GM21619 (cell line): ENCODE measurements at regions not wholly inside any gene's neighbourhood (a gene's known extent, or its start where the extent isn't known, plus 50 kb on each side); places are given as distances from the start of the nearest gene placed in this dataset.

ENCODE experiments used
- ATAC-seq: cut with Tn5 transposase; IDR thresholded peaks from one replicate; pipeline ENCODE4 v1.9.1; 2021; ENCODE audit not compliant: unreplicated experiment

DNA sequence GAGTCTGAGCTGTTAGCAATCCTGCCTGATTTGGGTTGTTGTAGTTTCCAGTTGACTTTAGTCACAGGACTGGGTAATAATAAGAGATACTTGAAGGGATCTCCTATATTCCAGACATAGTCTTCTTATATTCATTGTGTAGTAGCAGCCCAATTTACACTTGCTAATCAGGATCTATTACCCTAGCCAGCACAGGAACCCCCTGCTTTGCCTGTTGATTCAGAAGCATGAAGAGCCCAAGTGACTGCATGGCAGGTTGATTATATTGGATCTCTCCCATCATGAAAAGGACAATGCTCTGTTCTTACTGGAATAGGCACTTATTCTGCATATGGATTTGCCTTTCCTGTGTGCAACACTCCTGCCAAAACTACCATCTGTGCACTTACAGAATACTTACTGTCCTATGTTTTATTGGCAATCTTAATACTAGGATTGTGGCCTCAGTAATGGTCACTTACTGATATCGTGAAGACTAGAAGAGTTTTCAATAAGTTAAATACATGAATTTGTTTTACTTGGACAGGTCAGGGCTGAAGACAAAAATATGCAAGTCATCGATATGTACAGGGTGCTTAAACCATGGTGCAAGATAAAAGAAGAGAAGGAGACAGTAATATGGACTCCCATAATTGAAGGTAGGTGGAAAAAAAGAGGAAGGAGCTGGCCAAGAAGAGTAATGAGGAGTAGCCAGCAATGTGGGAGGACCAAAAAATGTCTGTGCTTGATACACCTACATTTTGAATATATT is 304.1 kb downstream of the MCTP2 start:
- ATAC-seq, result no peak

DNA sequence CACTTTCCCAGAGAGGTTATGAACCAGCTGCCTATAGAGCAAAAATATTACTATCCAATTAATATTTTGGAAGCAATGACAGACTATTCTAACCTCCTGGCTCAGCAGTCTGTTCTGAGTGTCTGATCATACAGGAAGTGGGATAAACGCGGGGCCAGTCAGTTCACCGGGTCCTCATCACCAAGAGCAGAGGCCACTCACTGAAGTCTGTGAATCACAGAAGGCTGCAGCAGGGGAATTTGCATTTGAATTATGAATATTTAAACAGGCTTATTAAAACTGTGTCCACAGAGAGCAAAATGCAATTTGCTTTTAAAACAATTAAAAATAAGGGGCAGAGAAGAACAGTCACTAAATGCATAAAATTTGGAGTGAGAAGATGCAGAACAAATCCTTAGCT is 305.2 kb downstream of the MCTP2 start:
- ATAC-seq, result no peak

DNA sequence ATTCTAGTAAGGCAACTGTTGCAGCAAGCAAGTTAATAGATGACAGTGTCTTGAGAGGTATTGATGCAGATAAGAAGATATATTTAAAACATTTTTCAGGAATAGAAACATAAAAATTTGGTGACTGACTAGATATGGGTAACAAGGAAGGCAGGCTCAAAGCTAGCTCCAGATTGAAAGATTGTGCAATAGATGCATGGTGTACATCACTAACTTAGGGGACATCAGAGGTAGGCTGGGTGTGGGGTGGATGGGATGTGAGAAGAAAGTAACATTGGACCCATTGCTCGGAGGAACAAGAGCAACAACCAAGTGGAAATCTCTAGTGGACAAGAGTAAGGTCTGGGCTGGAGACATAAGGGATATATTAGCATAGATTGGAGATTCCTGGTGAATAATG is 306.9 kb downstream of the MCTP2 start:
- ATAC-seq, result no peak

DNA sequence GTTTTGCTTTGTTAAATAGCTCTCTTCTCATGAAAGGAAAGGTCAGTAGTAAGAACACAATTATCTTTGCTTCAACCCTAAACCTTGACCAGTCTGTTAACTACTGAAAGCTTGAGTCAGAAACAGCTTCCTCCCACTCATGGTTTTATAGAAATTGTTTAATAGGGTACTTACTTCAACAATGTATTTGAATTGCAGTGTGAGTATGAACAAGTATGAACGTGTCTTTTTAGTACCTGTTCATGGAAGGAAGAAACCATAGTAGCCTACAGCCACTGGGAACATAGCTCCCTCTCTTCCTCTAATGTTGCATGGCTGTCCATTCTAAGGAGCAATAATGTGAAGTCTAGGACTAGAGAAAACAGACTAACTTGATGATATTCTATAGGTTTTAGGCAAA is 311.0 kb downstream of the MCTP2 start:
- ATAC-seq, result no peak

DNA sequence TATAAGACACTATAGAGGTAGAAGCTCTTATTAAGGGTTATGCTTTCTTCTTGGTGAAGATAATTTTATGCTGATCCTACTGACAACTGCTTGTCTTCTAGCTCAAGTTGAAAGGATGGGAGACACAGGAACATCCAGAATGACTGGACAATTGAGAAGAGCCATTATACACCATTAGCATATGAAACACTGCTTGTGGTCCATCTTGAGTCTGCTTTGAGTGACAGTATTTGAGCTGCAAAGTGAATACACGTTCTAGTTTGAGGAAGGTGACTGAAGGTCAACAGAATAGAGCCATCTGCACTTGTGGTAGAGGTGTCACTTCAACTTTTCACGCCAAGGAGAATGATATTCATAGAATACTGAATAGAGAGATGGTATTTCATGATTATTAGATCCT is 315.4 kb downstream of the MCTP2 start:
- no peak for ATAC-seq

DNA sequence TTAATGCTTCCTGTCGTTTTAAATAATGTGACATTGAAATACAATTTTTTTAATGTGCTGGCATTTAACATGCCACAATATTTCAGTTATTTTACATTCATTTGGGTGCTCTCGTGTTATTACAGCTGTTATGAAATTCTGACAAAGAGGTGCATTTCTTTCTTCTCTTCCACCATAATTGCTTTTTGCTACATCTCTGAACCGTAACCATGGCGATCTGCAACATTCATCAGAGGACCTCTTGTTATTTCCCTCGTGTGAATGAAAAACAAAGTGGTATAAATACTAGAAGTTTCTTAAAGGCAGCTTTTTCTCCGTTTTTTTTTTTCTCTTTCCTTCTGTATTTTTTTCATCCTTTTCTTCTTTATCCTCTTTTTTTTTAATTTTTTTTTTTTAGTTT is 316.4 kb downstream of the MCTP2 start:
- no peak for ATAC-seq

DNA sequence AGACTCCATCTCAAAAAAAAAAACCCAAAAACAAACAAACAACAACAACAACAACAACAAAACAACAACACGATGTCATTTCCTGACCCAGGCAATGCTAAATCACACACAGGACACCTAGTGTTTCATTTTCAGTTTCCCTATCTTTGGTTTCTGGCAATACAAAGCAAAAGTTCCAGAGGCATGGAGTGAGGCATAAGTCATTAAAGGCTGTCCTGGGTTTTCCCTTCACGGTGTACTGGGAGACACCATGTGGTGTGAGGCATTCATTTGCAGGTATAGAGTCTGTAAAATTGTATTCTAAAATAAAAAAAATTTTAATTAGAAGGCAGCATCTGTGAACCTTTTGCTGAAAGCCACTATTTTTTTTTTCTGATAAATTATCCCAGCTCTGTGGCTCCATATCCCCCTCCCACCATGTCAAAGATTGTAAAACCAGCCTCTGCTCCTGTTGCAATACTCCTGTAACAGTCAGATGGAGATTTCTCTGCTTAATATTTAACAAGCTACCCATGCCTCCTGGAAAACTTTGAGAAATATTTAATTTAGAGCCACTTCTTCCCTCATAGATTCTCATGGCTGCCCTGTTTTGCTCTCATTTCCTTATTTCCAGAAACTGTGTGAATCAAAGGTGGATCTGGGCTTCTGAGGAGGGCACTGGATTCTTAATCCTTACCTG is 324.6 kb downstream of the MCTP2 start:
- ATAC-seq, result no peak

DNA sequence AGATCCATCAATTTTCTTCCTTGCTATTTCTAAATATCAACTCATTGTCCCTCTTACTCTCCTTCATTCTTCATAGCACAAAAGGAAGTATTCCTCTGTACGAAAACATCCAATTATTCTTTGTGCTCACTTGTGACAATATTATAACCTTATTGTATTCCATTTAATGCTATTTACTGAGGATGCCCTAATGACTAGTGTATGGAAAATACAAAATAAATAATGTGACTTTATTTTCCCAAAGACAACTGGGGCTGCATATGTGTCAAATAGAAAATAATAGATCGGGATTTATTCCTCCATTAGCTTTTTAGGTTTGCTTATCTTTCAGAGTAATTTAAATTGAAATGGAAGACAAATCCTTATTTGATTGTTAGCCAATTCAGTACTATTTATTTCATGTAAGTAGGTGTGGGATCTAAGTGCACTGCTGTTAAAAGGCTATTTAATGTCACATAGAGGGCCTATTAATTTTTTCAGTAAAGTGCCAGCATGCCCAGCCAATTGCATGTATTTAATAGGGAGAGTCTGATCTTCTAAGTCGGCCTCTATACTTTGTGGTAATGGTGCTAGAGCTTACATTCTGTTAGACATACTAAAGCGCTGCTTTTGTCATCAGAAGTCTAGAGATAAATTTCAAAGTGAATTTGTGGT is 329.8 kb downstream of the MCTP2 start:
- no peak for ATAC-seq

DNA sequence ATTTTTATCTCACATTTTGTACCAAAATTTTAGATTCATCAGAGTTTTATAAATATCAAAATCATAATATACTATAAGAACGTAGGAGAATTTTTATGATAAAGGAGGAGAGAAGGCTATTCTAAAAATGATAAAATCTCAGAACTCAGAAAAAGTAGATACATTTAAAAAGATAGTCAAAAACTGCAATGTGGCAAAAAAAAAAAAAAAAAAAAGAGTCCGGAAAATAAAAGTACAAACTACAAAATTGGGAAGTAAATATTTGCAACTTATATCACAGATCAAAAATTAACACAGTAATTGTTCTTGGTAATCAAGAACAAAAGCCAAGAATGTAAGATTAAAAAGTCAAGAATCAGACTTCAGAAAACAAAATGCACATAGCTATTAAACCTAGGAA is 332.1 kb downstream of the MCTP2 start:
- no peak for ATAC-seq

DNA sequence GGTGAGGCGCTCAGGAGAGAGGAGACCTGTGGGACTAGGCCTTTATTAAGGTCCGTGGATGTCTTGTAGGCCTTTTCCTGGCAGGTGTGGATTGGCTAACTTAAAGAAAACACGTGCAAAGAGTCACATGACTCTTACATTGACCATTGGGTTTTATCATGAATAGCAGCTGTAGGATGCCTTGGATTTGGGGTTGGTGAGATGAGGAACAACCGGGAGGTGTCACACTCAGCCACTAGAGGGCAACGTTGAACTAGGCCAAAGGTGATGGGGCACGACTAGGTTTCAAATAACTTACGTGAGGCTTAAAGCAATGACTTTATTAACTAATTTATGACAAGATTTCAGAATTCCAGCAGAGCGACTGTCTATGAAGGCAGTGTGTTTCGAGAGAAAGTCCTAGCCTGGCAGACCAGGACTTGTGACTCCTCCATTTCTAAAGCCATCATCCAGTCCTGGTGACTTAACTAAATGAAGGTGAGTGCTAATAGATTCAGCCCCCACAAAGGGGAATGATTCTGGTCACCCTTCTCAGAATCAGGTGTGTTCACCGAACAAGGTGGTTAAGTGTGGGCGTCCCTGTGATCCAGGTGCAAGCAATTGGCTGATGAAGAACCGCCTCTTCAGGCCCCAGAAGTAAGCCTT is 345.6 kb downstream of the MCTP2 start:
- ATAC-seq, result peak; percentile 87

DNA sequence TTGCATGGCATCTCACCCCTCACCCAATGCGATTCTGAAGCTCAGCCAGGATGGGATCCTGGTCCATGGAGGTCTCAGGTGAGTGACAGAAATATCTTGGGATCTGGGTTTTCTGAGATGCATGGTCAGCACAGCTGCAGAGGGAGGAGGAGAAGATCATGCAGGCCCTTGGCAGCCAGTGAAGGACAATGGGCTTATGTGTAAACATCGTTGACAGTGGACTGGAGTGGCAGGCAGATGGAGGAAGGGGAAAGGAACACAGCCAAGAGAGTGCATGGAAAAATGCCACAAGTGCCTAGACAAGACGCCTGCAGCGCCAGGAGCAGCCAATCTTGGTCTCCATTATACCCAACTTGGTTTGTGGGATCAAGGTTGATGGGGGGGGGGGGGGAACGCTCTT is 347.9 kb downstream of the MCTP2 start:
- ATAC-seq, result no peak

DNA sequence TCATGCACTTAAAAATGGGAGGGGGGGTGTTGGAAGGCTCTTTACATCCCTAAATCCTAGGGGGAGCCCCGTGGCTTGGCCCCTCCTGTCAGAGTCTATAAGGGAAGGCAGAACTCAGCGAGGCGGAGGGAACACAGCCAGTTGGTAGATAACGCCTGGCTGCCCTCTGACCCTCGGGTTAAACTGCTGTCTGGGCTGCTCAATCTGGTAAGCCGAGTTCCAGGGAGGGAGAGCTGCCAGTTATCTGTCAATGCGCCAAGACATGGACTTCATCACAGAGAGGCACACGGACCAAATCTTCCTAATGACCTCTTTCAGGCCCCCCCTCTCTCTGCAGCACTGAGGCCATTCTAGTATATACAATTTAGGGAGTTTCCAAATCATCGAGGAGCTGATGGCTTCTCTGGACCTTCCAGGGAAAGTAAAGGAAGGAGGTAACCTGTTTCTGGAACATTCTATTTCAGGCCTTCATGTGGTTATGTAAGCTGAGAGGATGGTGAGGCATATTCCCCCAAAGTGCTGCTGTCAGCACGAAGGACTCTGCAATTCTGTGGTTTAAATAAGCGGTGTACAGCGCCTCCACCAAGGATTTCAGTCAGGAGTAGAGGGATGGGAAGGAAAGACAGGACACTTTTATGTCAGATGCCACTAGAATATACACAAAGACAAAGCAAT is 349.0 kb downstream of the MCTP2 start:
- ATAC-seq, result no peak

DNA sequence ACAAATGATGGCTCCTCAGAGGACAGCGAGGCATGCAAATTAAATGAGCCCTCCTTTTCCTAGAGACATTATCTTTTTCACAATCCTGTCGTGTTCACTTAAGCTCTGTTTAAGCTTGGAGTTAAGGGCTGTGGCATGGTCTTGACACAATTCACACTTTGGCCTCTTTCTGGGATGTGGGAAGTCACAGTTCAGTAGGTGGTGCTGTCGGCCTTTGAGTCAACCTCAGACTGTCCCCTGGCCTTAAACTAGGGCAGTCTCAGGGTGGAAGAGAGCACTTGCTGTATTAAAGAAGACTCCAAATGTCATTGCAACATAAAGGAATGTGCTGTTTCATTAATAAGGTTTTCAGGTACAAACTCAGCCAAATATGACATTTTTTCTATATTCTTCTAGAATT is 351.0 kb downstream of the MCTP2 start:
- ATAC-seq, result peak; percentile 48

DNA sequence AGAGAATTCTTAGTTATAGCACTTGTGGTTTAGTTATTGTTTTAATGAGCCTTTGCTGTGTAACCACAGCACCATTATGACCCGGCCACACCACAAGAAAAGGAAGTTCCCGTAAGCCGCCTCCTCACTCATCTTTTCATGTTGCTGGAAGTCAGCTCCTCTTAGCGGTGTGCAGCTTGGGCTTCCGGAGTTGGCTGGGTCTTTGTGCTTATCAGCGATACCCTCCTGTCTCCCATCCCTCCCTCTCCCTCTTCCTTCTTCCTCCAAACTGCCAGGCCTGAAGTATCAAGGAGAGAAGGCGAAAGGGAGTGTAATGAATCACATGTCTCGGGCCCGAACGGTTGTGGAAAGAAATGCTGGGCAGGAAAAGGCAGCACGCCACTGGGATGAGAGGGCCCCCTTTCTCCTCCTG is 353.5 kb downstream of the MCTP2 start:
- ATAC-seq, result peak; percentile 81

DNA sequence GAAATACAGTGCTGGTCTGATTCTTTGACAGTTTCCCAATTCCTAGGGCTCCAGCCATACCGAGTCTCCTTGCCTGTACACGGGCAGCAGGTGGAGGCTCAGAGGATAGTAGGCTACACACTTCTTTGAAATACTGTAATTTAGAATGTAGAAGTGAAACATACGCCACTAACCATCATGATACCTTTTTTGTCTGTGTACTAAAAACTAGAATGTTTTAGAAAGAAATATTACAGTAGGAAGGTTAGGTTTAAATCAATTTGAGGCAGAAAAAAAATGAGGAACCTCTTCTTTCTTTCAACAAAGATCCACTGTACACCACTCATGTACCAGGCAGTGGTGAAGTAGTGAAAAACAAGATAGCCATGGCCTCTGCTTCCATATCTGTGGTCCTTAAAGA is 354.7 kb downstream of the MCTP2 start:
- peak; percentile 61 for ATAC-seq

DNA sequence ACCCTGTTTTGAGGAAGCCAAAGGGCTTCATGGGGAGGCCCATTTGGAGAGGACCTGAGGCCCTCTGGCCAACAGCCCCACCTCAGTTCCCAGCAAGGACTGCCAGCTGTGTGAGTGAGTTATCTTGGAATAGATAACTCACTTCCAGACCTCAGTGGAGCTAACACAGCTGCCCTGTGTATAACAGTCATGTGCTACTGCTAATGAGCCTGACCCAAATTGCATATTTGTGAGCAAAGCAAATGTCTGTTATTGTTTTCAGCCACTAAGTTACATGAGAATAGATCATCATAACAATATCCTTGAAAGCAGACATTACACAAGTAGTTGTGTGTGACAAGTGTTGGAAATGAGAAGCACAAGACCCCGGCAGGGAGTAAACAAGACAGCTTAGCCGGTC is 355.8 kb downstream of the MCTP2 start:
- ATAC-seq, result no peak

DNA sequence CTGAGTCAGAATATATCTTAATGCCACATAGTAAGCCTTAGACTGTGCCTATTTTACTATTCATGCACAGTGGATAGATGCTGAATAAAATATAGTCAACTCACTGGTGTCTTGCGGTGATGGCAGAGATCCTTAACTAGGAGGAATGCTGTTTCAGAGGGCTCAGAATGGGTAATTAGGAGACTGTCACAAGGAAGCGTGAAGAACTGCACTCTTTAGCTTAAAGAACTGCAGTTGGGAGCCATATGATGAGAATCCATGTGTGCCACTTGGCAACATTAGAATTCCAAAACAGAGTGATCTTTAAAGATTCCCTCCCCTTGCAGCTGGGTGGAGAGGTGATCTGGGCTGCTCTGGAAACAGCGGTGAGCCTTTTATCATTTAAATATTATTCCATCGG is 357.6 kb downstream of the MCTP2 start:
- ATAC-seq, result no peak

DNA sequence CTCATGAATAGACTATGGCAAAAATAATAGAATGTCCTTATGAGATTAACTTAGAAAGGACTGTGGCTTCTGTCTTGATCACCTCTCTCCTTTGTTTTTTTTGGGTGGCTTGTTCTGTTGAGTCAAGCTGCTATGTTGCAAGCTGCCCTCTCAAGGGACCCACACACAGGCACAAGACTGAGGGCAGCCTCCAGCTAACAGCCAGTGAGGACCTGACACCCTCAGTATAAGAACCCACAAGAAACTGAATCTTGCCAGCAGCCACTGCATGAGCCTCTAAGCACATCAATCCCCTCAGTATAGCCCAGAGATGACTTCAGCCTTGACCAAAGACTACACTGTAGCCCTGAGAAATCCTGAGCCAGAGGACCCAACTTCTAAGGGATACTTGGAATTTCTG is 361.1 kb downstream of the MCTP2 start:
- ATAC-seq, result no peak

DNA sequence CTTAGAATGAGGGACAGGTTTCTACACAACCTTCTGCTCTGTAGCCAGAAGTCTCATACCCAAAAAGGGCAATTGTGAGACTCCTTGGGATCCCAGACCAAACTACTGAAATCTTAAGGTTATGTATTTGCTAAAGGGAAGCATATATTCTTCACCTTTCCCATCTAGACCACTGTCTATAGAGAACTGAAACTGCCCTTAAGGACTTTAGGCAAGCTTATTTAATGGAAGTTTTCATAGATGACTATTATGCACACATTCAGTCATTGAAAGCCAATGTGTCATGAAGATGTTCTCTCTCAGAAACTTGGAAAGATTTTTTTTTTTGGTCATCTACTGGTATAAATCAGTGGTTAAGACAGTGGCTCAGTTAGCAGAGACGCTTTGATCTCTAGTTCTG is 365.3 kb downstream of the MCTP2 start:
- no peak for ATAC-seq

DNA sequence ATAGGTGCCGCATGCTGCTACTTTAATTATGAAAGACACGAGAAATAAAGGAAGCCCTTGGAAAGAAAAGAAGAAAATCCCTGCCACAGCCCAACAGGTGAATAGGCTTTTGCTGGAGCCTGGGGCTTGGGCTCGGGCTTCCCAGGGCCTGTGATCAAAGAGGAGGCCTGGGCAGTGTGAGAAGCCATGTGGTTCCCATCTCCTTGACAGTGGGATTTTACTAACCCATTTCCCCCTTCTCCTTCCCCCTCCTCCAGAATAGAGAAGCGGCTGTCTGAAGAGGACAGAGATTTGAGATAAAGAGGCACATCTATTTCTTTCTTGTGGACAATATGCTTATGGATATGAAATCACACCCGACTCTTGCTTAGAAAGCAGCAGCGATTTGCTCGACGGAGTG is 369.1 kb downstream of the MCTP2 start:
- no peak for ATAC-seq

DNA sequence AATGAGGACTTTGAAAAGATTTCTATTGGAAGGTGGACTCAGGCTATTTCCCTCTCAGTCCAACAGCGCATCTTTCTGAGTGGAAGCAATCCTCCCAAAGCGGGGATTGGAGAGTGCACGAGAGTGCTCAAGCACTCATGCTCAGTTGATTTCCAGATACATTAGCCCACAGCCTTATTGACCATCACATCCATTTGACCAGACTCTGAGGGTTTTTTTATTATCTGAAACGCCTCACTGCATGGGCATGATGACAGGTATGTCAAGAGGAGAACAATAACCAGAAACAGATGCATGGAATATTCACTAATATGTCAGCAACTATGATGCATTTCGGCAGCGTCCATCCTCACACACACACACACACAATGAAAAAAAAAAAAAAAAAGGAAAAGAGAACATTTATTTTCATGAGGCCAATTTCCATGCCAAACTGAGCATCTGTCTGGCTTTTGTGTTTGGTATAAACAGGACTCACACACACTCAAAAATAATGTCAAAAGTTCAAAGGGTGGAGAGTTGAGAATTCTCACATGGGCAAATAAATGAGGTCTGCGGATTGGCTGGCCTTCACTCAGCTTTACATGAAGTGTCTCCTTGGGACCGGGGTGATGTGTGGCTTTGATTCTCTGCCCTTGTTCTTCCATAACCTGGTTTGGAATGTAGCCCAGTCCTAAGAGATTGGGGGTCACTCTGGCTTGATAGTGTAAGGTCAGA is 371.6 kb downstream of the MCTP2 start:
- no peak for ATAC-seq
